ENCODE measurements at regions not wholly inside any gene's neighbourhood (a gene's known extent, or its start where the extent isn't known, plus 50 kb on each side); places are given as distances from the start of the nearest gene placed in this dataset.

GRCh38 chr3:71875461-71875947, 90.6 kb upstream of the PROK2 start:
- Histone ChIP-seq H3K4me3 (no peak overlapping the region), H3K9me3 (no peaks in the 10 kb centered on the region), H3K4me1 (no peaks in the 10 kb centered on the region), H3K36me3 (no peaks in the 10 kb centered on the region), H3K27me3 (no peaks in the 10 kb centered on the region), H3K27ac (no peak overlapping the region)
- WGBS, 2 donors, result 19 to 22% methylated on average over 4 of the region's 4 CpGs
- DNase-seq (peak; percentile 52 to 90 (median 76)), FAIRE-seq (no peak), ATAC-seq (peak; percentile 86 to 100 (median 100))
- intact Hi-C loops (cut with DNase I), result loop anchor here in 1 of 3 donors (10.0 kb wide), 1 partner anchor 161 kb away; no protein-coding TSS in a partner anchor
- TF ChIP-seq, protein P1, sequence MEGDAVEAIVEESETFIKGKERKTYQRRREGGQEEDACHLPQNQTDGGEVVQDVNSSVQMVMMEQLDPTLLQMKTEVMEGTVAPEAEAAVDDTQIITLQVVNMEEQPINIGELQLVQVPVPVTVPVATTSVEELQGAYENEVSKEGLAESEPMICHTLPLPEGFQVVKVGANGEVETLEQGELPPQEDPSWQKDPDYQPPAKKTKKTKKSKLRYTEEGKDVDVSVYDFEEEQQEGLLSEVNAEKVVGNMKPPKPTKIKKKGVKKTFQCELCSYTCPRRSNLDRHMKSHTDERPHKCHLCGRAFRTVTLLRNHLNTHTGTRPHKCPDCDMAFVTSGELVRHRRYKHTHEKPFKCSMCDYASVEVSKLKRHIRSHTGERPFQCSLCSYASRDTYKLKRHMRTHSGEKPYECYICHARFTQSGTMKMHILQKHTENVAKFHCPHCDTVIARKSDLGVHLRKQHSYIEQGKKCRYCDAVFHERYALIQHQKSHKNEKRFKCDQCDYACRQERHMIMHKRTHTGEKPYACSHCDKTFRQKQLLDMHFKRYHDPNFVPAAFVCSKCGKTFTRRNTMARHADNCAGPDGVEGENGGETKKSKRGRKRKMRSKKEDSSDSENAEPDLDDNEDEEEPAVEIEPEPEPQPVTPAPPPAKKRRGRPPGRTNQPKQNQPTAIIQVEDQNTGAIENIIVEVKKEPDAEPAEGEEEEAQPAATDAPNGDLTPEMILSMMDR (IDR thresholded peaks at IDR 0.05), result peak; percentile 67 to 78 (median 76)

DNA sequence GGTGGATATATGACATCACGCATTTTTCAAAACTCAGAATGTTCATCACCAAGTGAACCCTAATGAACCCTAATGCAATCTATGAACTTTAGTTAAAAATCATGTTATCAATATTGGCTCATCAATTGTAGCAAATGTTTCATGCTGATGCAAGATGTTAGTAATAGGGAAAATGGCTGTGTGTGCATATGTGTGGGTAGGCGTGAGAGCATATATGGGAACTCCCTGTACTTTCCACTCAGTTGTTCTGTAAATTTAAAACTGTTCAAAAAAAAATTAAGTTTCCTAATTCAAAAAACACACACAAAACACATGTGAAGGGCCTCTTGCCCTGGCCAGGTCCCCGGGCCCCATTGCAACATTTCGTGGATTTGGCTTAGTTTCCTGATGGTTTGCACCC, 89.7 kb upstream of the PROK2 start:
- FAIRE-seq (no peak), ATAC-seq (no peak), DNase-seq (no peak)
- H3K4me3 ChIP-seq, result no peak overlapping the region
- H3K4me1 ChIP-seq, result no peaks in the 10 kb centered on the region
- WGBS, 2 donors, result 90 to 95% methylated on average over 4 of the region's 4 CpGs
- no peaks in the 10 kb centered on the region for H3K27me3 ChIP-seq
- intact Hi-C loops (cut with DNase I), result loop anchor here in 1 of 3 donors (10.0 kb wide), 1 partner anchor 160 kb away; no protein-coding TSS in a partner anchor
- H3K27ac ChIP-seq, result no peak overlapping the region
- H3K9me3 ChIP-seq, result no peaks in the 10 kb centered on the region
- no peaks in the 10 kb centered on the region for H3K36me3 ChIP-seq
- TF ChIP-seq, protein P1 (IDR thresholded peaks at IDR 0.05), result no peak

DNA sequence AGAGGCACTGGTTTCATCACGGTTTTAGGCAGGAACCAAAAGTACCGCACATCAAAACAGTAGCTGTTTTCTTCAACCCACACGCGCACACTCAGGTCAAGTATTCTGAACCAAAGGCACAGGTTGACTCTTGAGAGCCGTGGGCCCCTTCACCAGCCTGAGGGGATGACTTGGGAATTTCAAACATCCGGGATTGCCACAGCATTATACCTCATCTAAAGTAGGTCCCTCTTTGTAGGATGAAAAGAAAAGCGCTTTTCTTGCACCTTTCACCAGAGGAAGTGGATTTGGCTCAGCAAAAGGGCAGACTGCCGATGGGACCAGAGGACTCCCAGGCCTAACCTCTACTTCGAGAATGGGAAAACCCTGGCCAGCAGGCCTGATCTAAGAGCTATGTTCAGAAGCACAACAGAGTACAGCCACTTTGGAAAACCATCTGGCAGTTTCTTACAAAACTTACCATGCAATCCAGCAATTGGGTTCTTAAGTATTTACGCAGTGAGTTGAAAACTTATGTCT, 88.2 kb upstream of the PROK2 start:
- no peak for DNase-seq
- no peaks in the 10 kb centered on the region for H3K27me3 ChIP-seq
- H3K27ac ChIP-seq, result no peak overlapping the region
- H3K9me3 ChIP-seq, result no peaks in the 10 kb centered on the region
- intact Hi-C loops (cut with DNase I), result loop anchor here in 1 of 3 donors (10.0 kb wide), 1 partner anchor 158 kb away; no protein-coding TSS in a partner anchor
- H3K4me1 ChIP-seq, result no peaks in the 10 kb centered on the region
- H3K4me3 ChIP-seq, result no peak overlapping the region
- TF ChIP-seq, protein P1 (IDR thresholded peaks at IDR 0.05), result no peak
- WGBS, 2 donors, result 69 to 79% methylated on average over 9 to 10 of the region's 10 CpGs
- H3K36me3 ChIP-seq, result no peaks in the 10 kb centered on the region
- no peak for ATAC-seq
- no peak for FAIRE-seq

DNA sequence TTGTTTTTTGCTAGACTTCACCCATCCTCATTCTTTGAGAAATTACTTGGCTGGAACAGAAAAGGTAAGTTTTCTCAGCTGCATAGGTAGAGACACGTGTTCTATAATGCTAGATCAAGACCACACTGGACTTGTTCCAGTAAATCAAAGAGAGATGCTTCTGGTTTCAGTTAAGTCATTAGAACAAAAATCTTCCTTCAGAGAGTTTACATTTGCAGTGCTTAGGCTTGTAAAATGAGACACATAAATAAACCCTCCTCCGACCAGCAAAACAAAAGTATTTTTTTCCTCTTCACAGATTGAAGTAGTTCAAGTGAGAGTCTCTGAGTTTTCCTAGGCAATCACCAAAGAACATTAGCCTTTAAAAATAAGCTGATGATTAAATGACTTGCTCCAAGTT, 87.3 kb upstream of the PROK2 start:
- no peaks in the 10 kb centered on the region for H3K9me3 ChIP-seq
- H3K27me3 ChIP-seq, result peaks cover 0 to 4% (median 0%) of the 10 kb centered on the region in 4 donors
- H3K36me3 ChIP-seq, result no peaks in the 10 kb centered on the region
- DNase-seq, result no peak
- TF ChIP-seq, protein P1 (IDR thresholded peaks at IDR 0.05), result no peak
- H3K4me3 ChIP-seq, result no peak overlapping the region
- H3K4me1 ChIP-seq, result no peaks in the 10 kb centered on the region
- FAIRE-seq, result no peak
- 40 to 41% methylated on average over 2 of the region's 2 CpGs for WGBS, 2 donors
- no peak for ATAC-seq
- intact Hi-C loops (cut with DNase I), result loop anchor here in 1 of 3 donors (10.0 kb wide), 1 partner anchor 157 kb away; no protein-coding TSS in a partner anchor
- no peak overlapping the region for H3K27ac ChIP-seq

DNA sequence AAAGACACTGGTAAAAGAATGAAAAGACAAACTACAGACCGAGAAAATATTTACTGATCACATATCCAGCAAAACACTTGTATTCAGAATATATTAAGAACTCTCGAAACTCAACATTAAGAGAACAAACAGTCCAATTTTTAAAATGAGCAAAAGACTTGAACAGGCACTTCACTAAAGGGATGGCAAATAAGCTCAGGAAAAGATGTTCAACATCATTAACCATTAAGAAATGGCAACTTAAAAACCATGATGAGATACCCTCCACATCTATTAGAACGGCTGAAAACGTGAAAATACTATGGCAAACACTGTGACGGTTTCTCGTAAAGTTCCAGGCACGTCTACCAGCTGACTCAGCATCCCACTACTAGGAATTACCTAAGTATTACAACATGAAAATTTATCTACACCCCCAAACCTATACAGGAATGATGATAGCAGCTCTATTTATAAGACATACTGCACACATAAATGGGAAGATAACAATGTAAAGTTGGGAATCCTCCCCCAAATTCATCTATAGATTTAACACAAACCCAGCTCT, 86.1 kb upstream of the PROK2 start:
- no peak for DNase-seq
- Histone ChIP-seq H3K27me3 (peaks cover 0 to 4% (median 0%) of the 10 kb centered on the region in 4 donors), H3K4me1 (no peaks in the 10 kb centered on the region), H3K9me3 (no peaks in the 10 kb centered on the region), H3K27ac (no peak overlapping the region), H3K36me3 (no peaks in the 10 kb centered on the region), H3K4me3 (no peak overlapping the region)
- 68 to 84% methylated on average over 7 of the region's 7 CpGs for WGBS, 2 donors
- TF ChIP-seq, protein P1 (IDR thresholded peaks at IDR 0.05), result no peak
- intact Hi-C loops (cut with DNase I), result loop anchor here in 1 of 3 donors (10.0 kb wide), 1 partner anchor 156 kb away; no protein-coding TSS in a partner anchor
- FAIRE-seq, result no peak
- ATAC-seq, result no peak
